IPS DF 6.9 (cell line): ENCODE measurements at regions not wholly inside any gene's neighbourhood (a gene's known extent, or its start where the extent isn't known, plus 50 kb on each side); places are given as distances from the start of the nearest gene placed in this dataset.
"Not testable (repeated sequence)": the region's sequence is repeated elsewhere in the genome, so short reads cannot be mapped to it uniquely, and the experiment has no call there.

Experiments
- DNase-seq: peaks from one replicate; pipeline ENCODE4 v3.0.0-alpha.2; 2013; ENCODE audit warnings: low read depth, low spot score
- H3K27ac ChIP-seq: one replicate; pipeline ENCODE4 v1.5.1; 2013; ENCODE audit warnings: low read length, control low read depth
- H3K27me3 ChIP-seq: 2 replicates; pipeline ENCODE4 v1.6.1; 2013; ENCODE audit warnings: mild to moderate bottlenecking, low read length; ENCODE audit not compliant: control insufficient read depth, insufficient read depth
- H3K36me3 ChIP-seq: 2 replicates; pipeline ENCODE4 v1.6.1; 2013; ENCODE audit warnings: low read length; ENCODE audit not compliant: control insufficient read depth, insufficient read depth
- H3K4me1 ChIP-seq: 2 replicates; pipeline ENCODE4 v1.6.1; 2013; ENCODE audit warnings: low read length; ENCODE audit not compliant: control insufficient read depth, insufficient read depth
- H3K4me3 ChIP-seq: 2 replicates; pipeline ENCODE4 v1.5.1; 2013; ENCODE audit warnings: mild to moderate bottlenecking, low read length
- H3K9me3 ChIP-seq: 2 replicates; pipeline ENCODE4 v1.6.1; 2013; ENCODE audit warnings: low read length, inconsistent platforms; ENCODE audit not compliant: control insufficient read depth, insufficient read depth
- WGBS: extraction: QIAGEN DNeasy Blood & Tissue Kit; methylation state at CpG from one replicate; pipeline ENCODE4 v1.1.7; 2013; ENCODE audit warnings: mixed read lengths, missing lambda C conversion rate; ENCODE audit not compliant: insufficient read length, insufficient coverage; 5-methylcytosine and 5-hydroxymethylcytosine counted together

DNA sequence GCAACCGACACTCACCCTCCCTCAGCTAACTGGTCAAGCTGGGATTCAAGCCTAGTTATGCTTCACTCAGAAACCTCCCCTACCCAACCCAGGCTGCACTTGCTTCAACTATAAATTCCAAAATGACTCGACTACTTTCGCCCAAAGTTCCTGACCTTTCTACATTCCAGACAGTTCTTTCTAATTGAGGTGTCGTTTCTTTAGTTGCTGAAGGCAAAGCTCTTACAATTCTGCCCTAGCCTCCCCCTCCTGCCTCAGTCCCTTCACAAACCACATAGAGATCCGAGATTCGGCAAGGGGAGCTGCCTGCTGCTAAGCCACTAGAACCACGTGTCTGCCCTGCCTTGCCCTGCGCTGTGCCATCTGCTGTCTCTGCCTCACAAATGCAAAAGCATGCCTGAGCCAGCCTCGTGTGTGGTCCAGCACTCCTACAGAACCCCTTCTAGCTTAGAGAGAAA, 74.7 kb upstream of the SH3GL3 start:
- DNase-seq, result no peak
- H3K4me3 ChIP-seq, result no peak overlapping the region
- peaks cover 4% of the 10 kb centered on the region for H3K4me1 ChIP-seq
- no peaks in the 10 kb centered on the region for H3K36me3 ChIP-seq
- H3K9me3 ChIP-seq, result no peaks in the 10 kb centered on the region
- no CpG with 5 or more reads among the region's 9 CpGs for WGBS
- no peaks in the 10 kb centered on the region for H3K27me3 ChIP-seq
- no peak overlapping the region for H3K27ac ChIP-seq

DNA sequence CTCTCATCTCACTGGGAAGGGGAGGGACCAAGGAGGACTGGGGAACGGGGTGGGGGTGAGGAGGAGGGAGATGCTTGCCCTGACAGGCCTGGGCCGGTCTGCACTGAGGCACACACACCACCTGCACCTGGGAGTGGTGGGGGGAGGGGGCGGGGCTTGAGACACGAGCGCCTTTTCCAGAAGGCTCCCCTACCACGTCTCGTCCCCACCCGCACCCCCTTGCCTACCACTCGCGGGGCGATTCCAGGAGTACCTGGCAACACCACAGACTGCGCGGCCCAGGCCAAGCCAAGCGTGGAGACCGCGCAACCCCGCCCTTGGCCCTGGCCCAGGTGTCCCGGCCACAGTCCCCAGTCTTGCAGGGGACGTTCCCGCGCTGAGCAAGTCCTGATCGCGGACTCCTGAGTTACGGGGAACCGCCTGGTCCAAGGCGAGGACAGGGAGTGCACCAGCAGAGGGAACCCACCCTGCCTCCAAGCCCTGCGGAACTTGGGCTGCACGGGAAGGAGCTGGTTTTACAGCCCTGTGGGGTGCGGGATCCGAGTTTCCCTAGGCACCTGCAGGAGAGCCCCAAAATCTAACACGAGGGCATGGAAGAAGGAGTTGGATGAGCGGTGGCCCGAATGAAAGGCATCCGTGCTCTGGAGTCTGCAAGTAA, 68.1 kb upstream of the SH3GL3 start:
- WGBS, result no CpG with 5 or more reads among the region's 34 CpGs
- Histone ChIP-seq H3K4me3 (peak overlapping the region; percentile 33; the same call in 1 of the 2 replicates), H3K27ac (no peak overlapping the region), H3K4me1 (peaks cover 8% of the 10 kb centered on the region), H3K36me3 (no peaks in the 10 kb centered on the region), H3K9me3 (no peaks in the 10 kb centered on the region), H3K27me3 (no peaks in the 10 kb centered on the region)
- no peak for DNase-seq

DNA sequence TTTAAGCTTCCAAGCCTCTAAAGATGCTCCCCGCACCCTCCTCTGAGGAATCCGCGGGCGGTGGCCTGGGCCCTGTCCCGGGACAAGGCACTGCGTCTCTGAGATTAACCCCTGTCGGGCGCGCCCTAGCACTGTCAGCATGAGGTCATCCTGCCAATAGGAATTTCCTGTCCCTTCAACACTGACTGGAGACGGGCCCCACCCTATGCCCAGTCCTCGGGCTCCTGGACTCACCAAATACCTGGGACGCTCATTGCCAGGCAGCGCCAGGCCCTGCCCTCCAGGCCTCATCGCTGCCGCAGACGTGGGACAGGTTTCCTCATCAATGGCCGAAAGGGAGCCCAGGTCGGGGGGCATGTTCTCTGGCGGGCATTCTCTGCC, 67.6 kb upstream of the SH3GL3 start:
- Histone ChIP-seq H3K27me3 (no peaks in the 10 kb centered on the region), H3K27ac (no peak overlapping the region), H3K4me3 (no peak overlapping the region; the same call in 1 of the 2 replicates), H3K9me3 (no peaks in the 10 kb centered on the region), H3K4me1 (peaks cover 8% of the 10 kb centered on the region), H3K36me3 (no peaks in the 10 kb centered on the region)
- WGBS, result no CpG with 5 or more reads among the region's 19 CpGs
- DNase-seq, result no peak

DNA sequence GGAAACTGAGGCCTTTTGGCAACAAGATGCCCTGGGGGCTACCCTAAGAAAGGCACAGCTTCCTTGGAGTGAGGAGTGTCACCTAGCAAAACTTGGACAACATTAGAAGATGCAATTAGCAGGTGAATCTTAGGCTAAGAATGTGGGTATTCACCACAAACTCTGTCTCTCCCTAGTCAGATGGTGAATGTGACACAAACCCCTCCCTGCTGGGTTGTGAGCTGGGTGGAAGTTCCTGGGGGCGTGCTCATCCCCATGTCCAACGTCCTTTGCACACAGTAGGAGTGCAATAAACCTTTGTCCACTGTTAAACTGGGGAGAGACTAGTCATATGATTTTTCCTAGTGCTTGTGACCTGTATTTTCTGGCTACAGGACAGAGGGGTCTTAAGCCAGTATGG, 67.1 kb upstream of the SH3GL3 start:
- H3K27ac ChIP-seq, result no peak overlapping the region
- H3K27me3 ChIP-seq, result no peaks in the 10 kb centered on the region
- H3K4me1 ChIP-seq, result peaks cover 8% of the 10 kb centered on the region
- H3K4me3 ChIP-seq, result no peak overlapping the region
- H3K36me3 ChIP-seq, result no peaks in the 10 kb centered on the region
- no peak for DNase-seq
- no peaks in the 10 kb centered on the region for H3K9me3 ChIP-seq
- WGBS, result no CpG with 5 or more reads among the region's 2 CpGs

DNA sequence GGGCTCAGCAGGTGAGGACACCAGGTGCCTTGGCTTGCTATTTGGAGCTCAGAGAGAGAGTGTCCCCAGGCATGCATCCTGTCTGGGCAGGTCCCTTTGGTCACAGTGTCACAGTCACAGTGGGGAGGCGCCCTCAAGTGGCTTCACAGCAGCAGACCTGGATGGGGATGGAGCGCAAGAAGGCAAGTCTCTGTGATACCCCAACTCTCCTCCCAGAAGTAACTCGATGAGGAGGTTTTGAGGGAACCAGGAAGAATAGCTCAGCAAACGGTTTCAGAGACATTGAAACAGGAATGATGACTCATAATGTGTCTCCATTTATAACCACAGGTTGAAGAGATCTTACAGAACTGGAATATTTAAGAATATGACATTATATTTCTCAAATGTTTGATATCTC, 66.5 kb upstream of the SH3GL3 start:
- H3K27me3 ChIP-seq, result no peaks in the 10 kb centered on the region

DNA sequence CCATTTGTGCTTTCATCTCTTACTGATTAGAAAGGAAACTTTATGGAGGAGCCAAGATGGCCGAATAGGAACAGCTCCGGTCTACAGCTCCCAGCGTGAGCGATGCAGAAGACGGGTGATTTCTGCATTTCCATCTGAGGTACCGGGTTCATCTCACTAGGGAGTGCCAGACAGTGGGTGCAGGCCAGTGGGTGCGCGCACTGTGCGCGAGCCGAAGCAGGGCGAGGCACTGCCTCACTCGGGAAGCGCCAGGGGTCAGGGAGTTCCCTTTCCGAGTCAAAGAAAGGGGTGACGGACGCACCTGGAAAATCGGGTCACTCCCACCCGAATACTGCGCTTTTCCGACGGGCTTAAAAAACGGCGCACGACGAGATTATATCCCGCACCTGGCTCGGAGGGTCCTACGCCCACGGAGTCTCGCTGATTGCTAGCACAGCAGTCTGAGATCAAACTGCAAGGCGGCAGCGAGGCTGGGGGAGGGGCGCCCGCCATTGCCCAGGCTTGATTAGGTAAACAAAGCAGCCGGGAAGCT, 63.5 kb upstream of the SH3GL3 start:
- no CpG with 5 or more reads among the region's 36 CpGs for WGBS
- H3K27ac ChIP-seq, H3K36me3 ChIP-seq, H3K27me3 ChIP-seq, H3K9me3 ChIP-seq, H3K4me1 ChIP-seq, DNase-seq: not testable (repeated sequence)
- H3K4me3 ChIP-seq, result peak overlapping the region; percentile 15; the same call in 1 of the 2 replicates

More for the DNA sequence above, 66.5 kb upstream of the SH3GL3 start:
- H3K4me1 ChIP-seq, result peaks cover 8% of the 10 kb centered on the region
- no peak overlapping the region for H3K27ac ChIP-seq
- DNase-seq, result no peak
- H3K9me3 ChIP-seq, result no peaks in the 10 kb centered on the region
- no CpG with 5 or more reads among the region's 4 CpGs for WGBS
- no peak overlapping the region for H3K4me3 ChIP-seq
- H3K36me3 ChIP-seq, result no peaks in the 10 kb centered on the region

DNA sequence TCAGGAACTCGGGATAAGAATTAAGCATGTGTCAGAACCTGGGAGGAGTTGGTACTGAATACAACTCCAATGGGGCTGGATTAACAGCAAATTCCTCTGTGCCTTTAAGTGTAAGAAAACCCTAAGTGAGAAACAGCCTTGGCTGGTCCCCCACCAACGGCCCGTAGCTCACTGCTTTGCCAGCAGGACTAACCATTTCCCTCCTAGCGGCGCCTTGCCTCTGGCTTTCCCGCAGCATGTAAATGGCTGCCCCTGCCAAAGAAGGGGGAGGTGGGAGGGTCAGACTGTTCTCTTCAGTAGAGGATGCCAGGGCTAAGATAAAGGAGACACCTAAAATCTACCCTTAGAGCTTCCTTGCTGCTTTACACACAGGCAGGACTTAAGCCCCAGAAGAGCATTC, 51.0 kb upstream of the SH3GL3 start:
- no peaks in the 10 kb centered on the region for H3K9me3 ChIP-seq
- no peak for DNase-seq
- H3K27me3 ChIP-seq, result no peaks in the 10 kb centered on the region
- no peaks in the 10 kb centered on the region; the same call in 1 of the 2 replicates for H3K4me1 ChIP-seq
- WGBS, result no CpG with 5 or more reads among the region's 6 CpGs
- no peaks in the 10 kb centered on the region for H3K36me3 ChIP-seq
- no peak overlapping the region for H3K4me3 ChIP-seq
- H3K27ac ChIP-seq, result no peak overlapping the region
